PC-3 (cell line): ENCODE measurements at regions not wholly inside any gene's neighbourhood (a gene's known extent, or its start where the extent isn't known, plus 50 kb on each side); places are given as distances from the start of the nearest gene placed in this dataset.

Experiments used
- EZH2 ChIP-seq: fragments of 300-600 bp; sonication (generic); IDR thresholded peaks from one replicate; pipeline ENCODE4 v1.6.1; 2017; ENCODE audit warnings: antibody characterized with exemption, mild to moderate bottlenecking, low read length; ENCODE audit not compliant: unreplicated experiment
- EZH2phosphoT487 ChIP-seq: fragments of 300-600 bp; sonication (generic); IDR thresholded peaks from 2 replicates; pipeline ENCODE4 v1.6.1; 2018; ENCODE audit warnings: mild to moderate bottlenecking, antibody characterized with exemption, low read length, borderline replicate concordance
- TF ChIP-seq, protein P1 (sequence below): fragments of 300-600 bp; sonication (generic); conservative IDR thresholded peaks from 2 replicates; pipeline ENCODE4 v1.5.1; 2017; ENCODE audit warnings: antibody characterized with exemption, low read depth, mild to moderate bottlenecking, low read length

DNA sequence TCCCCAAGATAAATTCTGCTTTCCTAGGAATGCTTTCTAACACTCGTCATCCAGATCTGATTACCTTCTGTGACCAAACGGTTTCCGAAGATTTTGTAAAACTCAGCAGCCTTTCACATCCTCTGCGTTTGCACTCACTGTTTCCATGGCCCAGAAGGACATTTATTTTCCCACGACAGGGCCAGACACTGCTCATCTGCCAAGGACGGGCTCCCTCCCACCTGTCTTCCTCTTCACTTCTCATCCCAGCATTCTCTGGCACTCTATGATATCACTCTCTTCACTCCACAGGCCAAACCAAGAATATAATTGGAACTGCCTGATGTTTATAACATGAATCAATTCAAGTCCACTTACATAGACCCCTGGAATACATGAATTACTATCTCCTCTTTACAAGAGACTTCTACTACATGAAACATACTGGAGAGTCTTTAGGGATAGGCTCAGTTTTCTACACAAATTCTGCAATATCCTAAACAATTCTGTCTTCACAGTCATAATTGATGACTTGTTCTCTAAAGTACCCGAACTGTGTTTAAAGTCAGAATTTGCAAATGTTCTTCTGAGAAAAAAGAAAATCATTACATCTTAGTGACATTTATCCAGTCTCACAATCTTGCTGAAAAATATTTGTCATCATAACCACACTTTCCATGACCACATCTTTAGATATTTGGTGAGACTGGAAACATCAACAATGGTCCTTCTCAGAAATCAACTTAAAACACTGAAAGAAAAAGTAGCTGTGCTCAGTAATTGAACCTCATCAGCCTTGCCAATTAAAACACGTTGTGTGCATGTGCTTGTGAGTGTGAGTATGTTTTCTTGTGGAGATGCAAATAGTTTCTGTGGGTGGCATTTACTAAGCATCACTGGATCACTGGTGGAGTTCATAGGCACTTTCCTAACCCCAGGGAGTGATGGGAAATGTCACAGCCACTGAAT, 79.5 kb upstream of the PRSS58 start:
- TF ChIP-seq, protein P1, sequence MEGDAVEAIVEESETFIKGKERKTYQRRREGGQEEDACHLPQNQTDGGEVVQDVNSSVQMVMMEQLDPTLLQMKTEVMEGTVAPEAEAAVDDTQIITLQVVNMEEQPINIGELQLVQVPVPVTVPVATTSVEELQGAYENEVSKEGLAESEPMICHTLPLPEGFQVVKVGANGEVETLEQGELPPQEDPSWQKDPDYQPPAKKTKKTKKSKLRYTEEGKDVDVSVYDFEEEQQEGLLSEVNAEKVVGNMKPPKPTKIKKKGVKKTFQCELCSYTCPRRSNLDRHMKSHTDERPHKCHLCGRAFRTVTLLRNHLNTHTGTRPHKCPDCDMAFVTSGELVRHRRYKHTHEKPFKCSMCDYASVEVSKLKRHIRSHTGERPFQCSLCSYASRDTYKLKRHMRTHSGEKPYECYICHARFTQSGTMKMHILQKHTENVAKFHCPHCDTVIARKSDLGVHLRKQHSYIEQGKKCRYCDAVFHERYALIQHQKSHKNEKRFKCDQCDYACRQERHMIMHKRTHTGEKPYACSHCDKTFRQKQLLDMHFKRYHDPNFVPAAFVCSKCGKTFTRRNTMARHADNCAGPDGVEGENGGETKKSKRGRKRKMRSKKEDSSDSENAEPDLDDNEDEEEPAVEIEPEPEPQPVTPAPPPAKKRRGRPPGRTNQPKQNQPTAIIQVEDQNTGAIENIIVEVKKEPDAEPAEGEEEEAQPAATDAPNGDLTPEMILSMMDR, result no peak
- no peak for TF ChIP-seq EZH2
- no peak for TF ChIP-seq EZH2phosphoT487
